Activated CD4-positive, alpha-beta T cell treated with anti-CD3 and anti-CD28 coated beads, Interleukin-2, amount 10 ng/mL, durations not matched to agents 7 days and 5 days (primary cell): ENCODE measurements at regions not wholly inside any gene's neighbourhood (a gene's known extent, or its start where the extent isn't known, plus 50 kb on each side); places are given as distances from the start of the nearest gene placed in this dataset.

ENCODE experiments used
- CTCF ChIA-PET: fragments of 350-600 bp; sonication (Branson Sonifier 250); formaldehyde crosslinking; loops from one replicate; lab custom pipeline; 2021; ENCODE audit warnings: antibody characterized with exemption; lab: Charles Lee
- POLR2A ChIA-PET: fragments of 350-600 bp; sonication (Branson Sonifier 250); formaldehyde crosslinking; loops from one replicate; lab custom pipeline; 2021; ENCODE audit warnings: antibody characterized with exemption; lab: Charles Lee
- DNase-seq: peaks from one replicate; pipeline ENCODE4 v3.0.0-alpha.2; 2020
- H3K27ac Mint-ChIP-seq: one replicate; pipeline ENCODE4 v1.8.0; 2021; ENCODE audit warnings: mild to moderate bottlenecking, moderate library complexity, mixed read lengths
- H3K27me3 Mint-ChIP-seq: one replicate; pipeline ENCODE4 v1.8.0; 2021; ENCODE audit warnings: mixed read lengths
- H3K36me3 Mint-ChIP-seq: one replicate; pipeline ENCODE4 v1.8.0; 2021; ENCODE audit warnings: low read depth, mixed read lengths
- H3K4me1 Mint-ChIP-seq: one replicate; pipeline ENCODE4 v1.8.0; 2021; ENCODE audit warnings: mixed read lengths
- H3K4me3 Mint-ChIP-seq: one replicate; pipeline ENCODE4 v1.8.0; 2021; ENCODE audit warnings: mild to moderate bottlenecking, moderate library complexity, mixed read lengths
- H3K9me3 Mint-ChIP-seq: one replicate; pipeline ENCODE4 v1.8.0; 2021; ENCODE audit warnings: mixed read lengths

DNA sequence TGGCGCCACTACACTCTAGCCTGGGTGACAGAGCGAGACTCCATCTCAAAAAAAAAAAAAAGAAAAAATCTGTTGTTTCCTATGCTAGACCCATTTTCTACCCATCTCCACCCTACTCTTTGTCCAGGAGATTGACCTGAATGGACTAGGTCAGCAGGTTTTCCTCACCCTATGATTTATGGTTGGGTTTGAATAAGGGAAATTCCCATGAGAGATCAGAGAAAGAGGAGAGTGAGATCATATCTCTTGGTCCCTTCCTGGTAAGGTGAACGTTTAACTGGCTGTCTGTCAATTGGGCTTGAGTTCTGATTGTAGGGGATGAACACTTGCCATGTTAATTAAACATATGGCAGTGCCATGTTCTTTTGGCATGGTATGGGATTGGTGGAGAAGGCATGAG is 387.4 kb downstream of the MAN2A1 start:
- Mint-ChIP-seq H3K9me3 (peaks cover 22% of the 10 kb centered on the region), H3K4me1 (no peaks in the 10 kb centered on the region), H3K36me3 (peaks cover 2% of the 10 kb centered on the region), H3K27me3 (no peaks in the 10 kb centered on the region), H3K4me3 (no peak overlapping the region), H3K27ac (no peak overlapping the region)
- POLR2A ChIA-PET, result no interaction called here
- no peak for DNase-seq
- CTCF ChIA-PET, result interaction anchor here (1.7 to 1.8 kb wide), 2 partner anchors 8 to 23 kb away, joined by 5 to 6 read pairs; no protein-coding TSS in a partner anchor

DNA sequence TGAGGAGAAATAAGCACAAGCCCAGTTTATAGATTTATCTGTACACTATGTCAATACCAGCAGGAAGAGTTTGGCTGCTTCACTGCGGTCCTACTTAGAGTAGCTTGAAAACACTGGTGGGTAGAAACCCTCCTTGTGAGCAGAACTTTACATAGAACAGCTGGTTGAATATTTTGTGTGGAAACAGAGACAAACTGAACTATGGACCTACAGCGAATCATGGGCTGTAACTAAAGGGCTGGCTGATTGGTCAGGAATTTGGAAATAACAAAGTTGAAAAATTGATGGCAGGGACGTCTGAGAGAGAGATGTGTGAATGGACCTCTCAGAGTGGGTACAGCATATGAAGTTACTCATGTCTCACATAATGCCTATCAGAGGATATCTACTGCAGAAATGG is 392.5 kb downstream of the MAN2A1 start:
- H3K36me3 Mint-ChIP-seq, result peaks cover 2% of the 10 kb centered on the region
- ChIA-PET CTCF (no interaction called here), POLR2A (no interaction called here)
- no peak overlapping the region for H3K4me3 Mint-ChIP-seq
- H3K4me1 Mint-ChIP-seq, result peaks cover 9% of the 10 kb centered on the region
- H3K9me3 Mint-ChIP-seq, result peaks cover 2% of the 10 kb centered on the region
- H3K27ac Mint-ChIP-seq, result no peak overlapping the region
- no peaks in the 10 kb centered on the region for H3K27me3 Mint-ChIP-seq
- no peak for DNase-seq

GRCh38 chr5:110082863-110083262 is 393.1 kb downstream of the MAN2A1 start:
- H3K27ac Mint-ChIP-seq, result no peak overlapping the region
- no peaks in the 10 kb centered on the region for H3K36me3 Mint-ChIP-seq
- no peaks in the 10 kb centered on the region for H3K27me3 Mint-ChIP-seq
- no peak for DNase-seq
- H3K4me1 Mint-ChIP-seq, result peaks cover 13% of the 10 kb centered on the region
- no peak overlapping the region for H3K4me3 Mint-ChIP-seq
- ChIA-PET CTCF (no interaction called here), POLR2A (no interaction called here)
- H3K9me3 Mint-ChIP-seq, result no peaks in the 10 kb centered on the region

DNA sequence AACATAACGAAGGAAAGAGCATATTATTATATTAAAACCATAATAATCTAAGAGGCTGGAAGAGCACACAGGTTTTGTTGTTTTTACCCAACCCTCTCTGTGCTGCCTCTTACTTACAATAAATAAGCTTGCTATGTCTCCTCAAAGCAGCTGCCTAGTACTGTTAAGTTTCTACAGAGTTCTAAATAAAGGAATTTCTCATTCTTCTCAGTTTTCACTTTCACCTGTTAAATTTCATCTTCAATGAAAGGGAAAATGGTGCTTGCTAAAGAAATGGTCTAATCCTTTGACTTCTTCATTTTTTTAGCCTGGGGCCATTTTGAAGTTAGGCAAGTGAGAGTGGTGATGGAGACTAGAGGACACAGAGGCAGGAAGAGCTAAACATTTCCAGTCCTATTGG is 396.1 kb downstream of the MAN2A1 start:
- no peaks in the 10 kb centered on the region for H3K9me3 Mint-ChIP-seq
- H3K4me3 Mint-ChIP-seq, result no peak overlapping the region
- peaks cover 14% of the 10 kb centered on the region for H3K4me1 Mint-ChIP-seq
- ChIA-PET POLR2A (no interaction called here), CTCF (no interaction called here)
- H3K27ac Mint-ChIP-seq, result no peak overlapping the region
- DNase-seq, result no peak
- no peaks in the 10 kb centered on the region for H3K27me3 Mint-ChIP-seq
- no peaks in the 10 kb centered on the region for H3K36me3 Mint-ChIP-seq

DNA sequence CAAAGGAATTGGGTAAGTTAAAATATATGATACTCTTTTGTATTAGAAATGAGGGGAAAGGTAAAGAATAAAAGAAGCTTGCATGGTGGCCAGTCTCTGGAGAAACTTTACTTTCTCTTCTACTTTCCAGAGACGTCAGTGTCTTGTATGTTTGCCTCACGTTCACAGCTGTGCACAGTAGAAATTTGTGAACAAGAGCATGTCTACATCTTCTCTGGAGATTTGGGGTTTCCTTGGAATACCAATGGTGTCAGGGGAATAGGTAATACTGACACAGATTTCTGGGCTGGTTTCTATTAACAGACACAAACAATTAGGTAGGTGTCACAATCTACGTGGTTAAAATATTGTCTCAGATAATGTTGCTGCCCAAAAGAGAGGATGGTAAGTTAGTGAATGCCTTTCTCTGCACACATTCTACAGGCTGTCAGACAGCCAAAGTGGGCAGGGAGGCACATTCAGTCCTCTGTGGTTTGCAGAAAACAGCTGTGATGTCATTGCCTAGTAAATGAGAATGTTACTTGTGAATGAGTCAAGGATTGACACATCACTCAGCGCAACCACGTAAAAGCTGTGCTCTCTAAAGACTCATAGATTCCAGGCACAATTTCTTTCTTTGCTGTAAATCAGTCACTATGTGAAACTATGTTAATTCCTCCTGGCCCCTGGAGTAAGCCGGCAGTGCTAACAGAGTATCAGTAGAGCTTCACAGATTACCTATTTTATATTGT is 397.1 kb downstream of the MAN2A1 start:
- CTCF ChIA-PET, result no interaction called here
- POLR2A ChIA-PET, result interaction anchor here (0.6 kb wide), 1 partner anchor 667 kb away, joined by 3 read pairs; no protein-coding TSS in a partner anchor
- no peak overlapping the region for H3K4me3 Mint-ChIP-seq
- peak overlapping the region; percentile 55 for H3K27ac Mint-ChIP-seq
- no peaks in the 10 kb centered on the region for H3K9me3 Mint-ChIP-seq
- peaks cover 14% of the 10 kb centered on the region for H3K4me1 Mint-ChIP-seq
- no peaks in the 10 kb centered on the region for H3K27me3 Mint-ChIP-seq
- H3K36me3 Mint-ChIP-seq, result no peaks in the 10 kb centered on the region
- peak; percentile 17 for DNase-seq

GRCh38 chr5:110087829-110088228 is 398.1 kb downstream of the MAN2A1 start:
- H3K27me3 Mint-ChIP-seq, result no peaks in the 10 kb centered on the region
- no peak overlapping the region for H3K4me3 Mint-ChIP-seq
- H3K9me3 Mint-ChIP-seq, result no peaks in the 10 kb centered on the region
- H3K27ac Mint-ChIP-seq, result no peak overlapping the region
- H3K4me1 Mint-ChIP-seq, result peaks cover 14% of the 10 kb centered on the region
- POLR2A ChIA-PET, result no interaction called here
- no peaks in the 10 kb centered on the region for H3K36me3 Mint-ChIP-seq
- CTCF ChIA-PET, result no interaction called here
- no peak for DNase-seq

DNA sequence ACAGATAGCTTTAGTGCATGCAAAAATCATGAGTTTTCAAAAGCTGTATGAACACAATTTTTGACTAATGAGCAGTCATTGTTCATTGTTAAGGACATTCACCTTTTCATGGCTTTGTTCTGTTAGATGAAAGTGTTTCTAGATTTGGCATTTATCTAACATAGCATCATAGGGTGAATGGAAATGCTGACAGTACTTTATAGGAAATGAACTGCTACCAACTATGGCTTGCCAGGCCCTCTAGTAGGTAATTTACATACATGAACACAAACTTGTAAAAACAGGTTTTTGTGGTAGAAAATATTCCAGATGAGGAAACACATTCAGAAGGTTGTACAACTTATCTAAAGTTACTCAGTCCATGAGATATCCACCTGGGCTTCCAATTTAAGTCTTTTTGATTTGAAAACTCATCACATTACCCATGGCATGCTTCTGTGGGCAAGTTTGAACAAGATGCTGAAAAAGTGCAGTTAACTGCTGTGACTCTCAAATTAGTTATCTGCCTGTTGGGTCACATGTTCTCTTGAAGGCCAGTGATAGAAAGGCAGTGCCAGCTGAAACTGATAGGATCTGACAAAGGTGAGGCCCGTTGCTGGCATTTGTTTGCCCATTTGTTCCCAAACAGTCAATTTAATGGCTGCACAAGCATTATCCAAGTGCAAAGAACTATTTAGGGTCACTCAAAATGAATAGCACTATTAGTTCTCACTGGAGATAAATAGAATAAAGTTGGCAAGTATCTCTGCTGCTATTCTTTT is 399.1 kb downstream of the MAN2A1 start:
- Mint-ChIP-seq H3K9me3 (no peaks in the 10 kb centered on the region), H3K27ac (no peak overlapping the region), H3K36me3 (no peaks in the 10 kb centered on the region), H3K4me1 (peaks cover 14% of the 10 kb centered on the region), H3K27me3 (no peaks in the 10 kb centered on the region), H3K4me3 (no peak overlapping the region)
- DNase-seq, result no peak
- POLR2A ChIA-PET, result no interaction called here
- CTCF ChIA-PET, result no interaction called here

DNA sequence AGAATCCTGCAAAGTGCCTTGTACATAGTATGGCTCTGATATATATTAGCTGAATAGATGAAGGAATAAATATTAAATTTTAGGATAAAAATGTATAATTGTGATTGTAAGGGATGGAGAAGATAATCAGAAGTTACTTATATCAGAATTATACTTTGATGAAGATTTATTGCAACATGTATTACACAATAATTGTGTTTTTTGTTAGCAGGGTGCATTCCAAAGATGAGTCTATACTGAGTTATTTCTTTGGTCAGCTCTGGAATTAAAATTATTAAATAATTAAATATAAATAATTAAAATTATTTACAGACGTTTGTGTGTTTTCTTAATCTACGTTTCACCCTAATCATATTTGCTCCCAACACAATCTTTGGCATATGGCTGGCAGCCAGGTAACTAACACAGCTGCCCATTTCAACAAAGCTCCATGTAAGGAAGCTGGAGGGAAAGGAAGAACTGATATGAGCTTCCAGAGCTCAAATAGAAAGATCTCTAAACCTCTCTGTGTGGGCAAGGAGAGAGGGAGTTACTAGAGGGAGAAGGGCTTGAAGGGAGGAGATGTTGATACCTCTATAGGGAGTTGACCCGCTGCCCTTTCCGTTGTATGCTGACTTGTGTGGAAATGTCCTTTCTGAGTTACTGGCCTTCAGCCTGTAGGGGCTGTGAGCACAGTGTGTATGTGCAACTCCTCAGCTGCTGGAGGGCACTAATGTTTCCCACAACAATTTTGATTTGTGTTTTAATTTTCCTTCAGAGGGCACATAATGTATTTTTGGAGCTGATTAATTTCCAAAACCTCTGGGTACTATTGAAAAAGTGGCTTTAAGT is 403.4 kb downstream of the MAN2A1 start:
- CTCF ChIA-PET, result interaction anchor here (1.5 kb wide), 1 partner anchor 39 kb away, joined by 4 read pairs; no protein-coding TSS in a partner anchor
- Mint-ChIP-seq H3K27me3 (no peaks in the 10 kb centered on the region), H3K9me3 (no peaks in the 10 kb centered on the region), H3K4me3 (no peak overlapping the region), H3K36me3 (no peaks in the 10 kb centered on the region), H3K27ac (no peak overlapping the region), H3K4me1 (no peaks in the 10 kb centered on the region)
- no peak for DNase-seq
- POLR2A ChIA-PET, result no interaction called here

DNA sequence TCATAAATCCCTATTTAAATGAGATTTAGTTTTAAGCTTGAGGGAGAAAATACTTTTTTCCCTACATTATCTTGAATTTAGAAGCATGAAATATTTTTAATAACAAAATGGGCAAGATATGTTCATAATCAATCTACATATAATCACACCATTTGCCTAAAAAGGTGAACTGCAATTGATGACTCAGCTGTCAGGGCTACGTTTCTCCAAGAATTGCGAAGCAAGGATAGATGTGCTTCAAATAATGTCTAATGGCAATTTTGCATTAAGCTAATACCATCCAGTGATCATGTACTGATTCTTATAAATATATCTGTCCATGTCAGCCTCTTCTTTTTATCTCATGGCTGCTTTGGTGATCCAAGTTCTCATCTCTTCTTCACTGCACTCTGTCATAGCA is 404.4 kb downstream of the MAN2A1 start:
- Mint-ChIP-seq H3K9me3 (no peaks in the 10 kb centered on the region), H3K36me3 (no peaks in the 10 kb centered on the region), H3K4me1 (no peaks in the 10 kb centered on the region), H3K27ac (no peak overlapping the region), H3K4me3 (no peak overlapping the region), H3K27me3 (no peaks in the 10 kb centered on the region)
- ChIA-PET CTCF (interaction anchor here (1.5 kb wide), 1 partner anchor 40 kb away, joined by 4 read pairs; no protein-coding TSS in a partner anchor), POLR2A (no interaction called here)
- DNase-seq, result no peak

- no peaks in the 10 kb centered on the region for H3K27me3 Mint-ChIP-seq
- ChIA-PET CTCF (no interaction called here), POLR2A (no interaction called here)
- no peak overlapping the region for H3K4me3 Mint-ChIP-seq
- no peaks in the 10 kb centered on the region for H3K36me3 Mint-ChIP-seq
- no peaks in the 10 kb centered on the region for H3K4me1 Mint-ChIP-seq
- DNase-seq, result no peak
- H3K27ac Mint-ChIP-seq, result no peak overlapping the region
- H3K9me3 Mint-ChIP-seq, result no peaks in the 10 kb centered on the region
Observed at GRCh38 chr5:110094548-110094947, 404.8 kb downstream of the MAN2A1 start.

- H3K27me3 Mint-ChIP-seq, result no peaks in the 10 kb centered on the region
- no peak overlapping the region for H3K27ac Mint-ChIP-seq
- H3K4me1 Mint-ChIP-seq, result no peaks in the 10 kb centered on the region
- CTCF ChIA-PET, result no interaction called here
- DNase-seq, result no peak
- POLR2A ChIA-PET, result no interaction called here
- H3K4me3 Mint-ChIP-seq, result no peak overlapping the region
- H3K9me3 Mint-ChIP-seq, result no peaks in the 10 kb centered on the region
- no peaks in the 10 kb centered on the region for H3K36me3 Mint-ChIP-seq
Observed at GRCh38 chr5:110096419-110096818, 406.7 kb downstream of the MAN2A1 start.

DNA sequence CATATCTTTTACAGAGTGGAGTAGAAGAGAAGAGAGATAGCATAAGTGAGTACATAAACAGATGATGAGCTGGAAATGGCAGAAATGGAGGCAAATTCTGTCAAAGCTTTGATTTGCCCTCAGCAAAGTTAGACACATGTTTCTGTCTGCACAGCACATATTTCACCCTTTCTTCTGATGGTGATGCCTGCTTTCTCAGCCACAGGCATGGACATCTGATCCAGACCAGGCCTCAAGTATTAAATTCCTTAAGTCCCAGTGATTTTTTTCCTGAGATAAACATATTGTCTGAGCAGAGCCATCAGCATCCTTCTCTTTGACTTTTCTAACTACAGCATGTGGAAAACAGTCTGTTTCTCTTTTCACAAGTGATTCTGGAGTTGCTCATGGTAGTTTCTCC is 409.8 kb downstream of the MAN2A1 start:
- Mint-ChIP-seq H3K9me3 (no peaks in the 10 kb centered on the region), H3K27ac (no peak overlapping the region), H3K27me3 (no peaks in the 10 kb centered on the region), H3K4me3 (no peak overlapping the region), H3K36me3 (peaks cover 3% of the 10 kb centered on the region), H3K4me1 (peaks cover 12% of the 10 kb centered on the region)
- CTCF ChIA-PET, result interaction anchor here (0.6 kb wide), 1 partner anchor 1352 kb away, joined by 8 read pairs; no protein-coding TSS in a partner anchor
- DNase-seq, result no peak
- POLR2A ChIA-PET, result no interaction called here

DNA sequence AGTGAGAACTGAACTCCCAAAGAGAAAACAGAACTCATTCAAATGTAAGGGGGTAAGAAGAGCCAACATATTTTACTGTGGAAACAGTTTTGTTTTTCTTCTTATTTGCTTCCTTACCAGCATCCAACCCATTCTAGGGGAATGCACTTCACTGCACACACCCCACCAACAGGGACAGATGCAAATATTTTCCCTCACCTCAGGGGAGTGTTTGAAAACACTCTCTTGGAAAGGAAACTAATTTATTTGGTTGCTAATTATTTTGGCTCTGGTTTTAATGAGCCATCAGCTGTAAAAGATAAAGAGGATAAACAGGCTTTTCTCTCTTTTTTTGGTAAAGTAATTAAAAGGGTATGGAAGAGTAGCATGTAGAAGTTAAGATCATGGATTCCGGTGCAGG is 413.4 kb downstream of the MAN2A1 start:
- Mint-ChIP-seq H3K27ac (no peak overlapping the region), H3K4me1 (peaks cover 36% of the 10 kb centered on the region), H3K27me3 (no peaks in the 10 kb centered on the region), H3K9me3 (no peaks in the 10 kb centered on the region), H3K36me3 (peaks cover 3% of the 10 kb centered on the region), H3K4me3 (no peak overlapping the region)
- DNase-seq, result no peak
- CTCF ChIA-PET, result no interaction called here
- POLR2A ChIA-PET, result no interaction called here
